GM12892 (cell line): ENCODE measurements at regions not wholly inside any gene's neighbourhood (a gene's known extent, or its start where the extent isn't known, plus 50 kb on each side); places are given as distances from the start of the nearest gene placed in this dataset.
"Not testable (repeated sequence)": the region's sequence is repeated elsewhere in the genome, so short reads cannot be mapped to it uniquely, and the experiment has no call there.

Source experiments
- DNase-seq: peaks from one replicate; pipeline ENCODE4 v3.0.0; 2011; ENCODE audit not compliant: insufficient read length
- FAIRE-seq: peaks from 2 replicates; lab custom pipeline; 2011; peaks lifted over from hg19 to GRCh38; lab: Jason Lieb, UNC
- POLR2A ChIP-seq: IDR thresholded peaks from 2 replicates; pipeline ENCODE4 v1.6.1; 2011; ENCODE audit warnings: low read depth, low read length, control low read depth
- POLR2AphosphoS5 ChIP-seq: IDR thresholded peaks from 2 replicates; pipeline ENCODE4 v1.6.1; 2011; ENCODE audit warnings: low read depth, low read length, control low read depth
- TAF1 ChIP-seq: IDR thresholded peaks from 2 replicates; pipeline ENCODE4 v1.6.1; 2011; ENCODE audit warnings: low read depth, mild to moderate bottlenecking, control low read depth, low read length, borderline replicate concordance

GRCh38 chr20:30285677-30286076 lies 971.8 kb upstream of the DEFB115 start:
- DNase-seq (no peak), FAIRE-seq (no peak)
- no peak for TF ChIP-seq POLR2AphosphoS5
- no peak for TF ChIP-seq TAF1
- TF ChIP-seq POLR2A = no peak

- TF ChIP-seq POLR2AphosphoS5 (no peak), TAF1 (no peak), POLR2A (no peak)
- no peak for FAIRE-seq
- DNase-seq = no peak
These were observed 971.3 kb upstream of the DEFB115 start for GRCh38 chr20:30286157-30286556.

- FAIRE-seq, DNase-seq: not testable (repeated sequence)
These were observed 970.0 kb upstream of the DEFB115 start for GRCh38 chr20:30287459-30287858.

- TF ChIP-seq POLR2AphosphoS5 (no peak), TAF1 (no peak), POLR2A (no peak)
- no peak for FAIRE-seq
- no peak for DNase-seq
These were observed 969.1 kb upstream of the DEFB115 start for GRCh38 chr20:30288346-30288745.

- not testable (repeated sequence) for DNase-seq, FAIRE-seq
These were observed 968.4 kb upstream of the DEFB115 start for GRCh38 chr20:30289049-30289448.

GRCh38 chr20:30289711-30290141 lies 967.7 kb upstream of the DEFB115 start:
- not testable (repeated sequence) for DNase-seq, FAIRE-seq

GRCh38 chr20:30290361-30291063 lies 967.0 kb upstream of the DEFB115 start:
- not testable (repeated sequence) for FAIRE-seq, DNase-seq

GRCh38 chr20:30291064-30291379 lies 966.4 kb upstream of the DEFB115 start:
- FAIRE-seq, DNase-seq: not testable (repeated sequence)

- not testable (repeated sequence) for FAIRE-seq, DNase-seq
These were observed 965.8 kb upstream of the DEFB115 start for GRCh38 chr20:30291686-30292085.

GRCh38 chr20:30295396-30295795 lies 962.1 kb upstream of the DEFB115 start:
- not testable (repeated sequence) for FAIRE-seq

GRCh38 chr20:30295967-30296366 lies 961.5 kb upstream of the DEFB115 start:
- DNase-seq, FAIRE-seq: not testable (repeated sequence)

More at GRCh38 chr20:30295396-30295795, 962.1 kb upstream of the DEFB115 start:
- DNase-seq = not testable (repeated sequence)

GRCh38 chr20:30297878-30298595 lies 959.4 kb upstream of the DEFB115 start:
- not testable (repeated sequence) for FAIRE-seq, DNase-seq

GRCh38 chr20:30300220-30300642 lies 957.2 kb upstream of the DEFB115 start:
- FAIRE-seq, DNase-seq: not testable (repeated sequence)

GRCh38 chr20:30302786-30303185 lies 954.7 kb upstream of the DEFB115 start:
- not testable (repeated sequence) for FAIRE-seq, DNase-seq

- not testable (repeated sequence) for DNase-seq, FAIRE-seq
These were observed 947.5 kb upstream of the DEFB115 start for GRCh38 chr20:30309938-30310337.

GRCh38 chr20:30310385-30310784 lies 947.1 kb upstream of the DEFB115 start:
- not testable (repeated sequence) for FAIRE-seq, DNase-seq

- FAIRE-seq, DNase-seq: not testable (repeated sequence)
These were observed 945.2 kb upstream of the DEFB115 start for GRCh38 chr20:30312220-30312619.

GRCh38 chr20:30313660-30314059 lies 943.8 kb upstream of the DEFB115 start:
- not testable (repeated sequence) for DNase-seq, FAIRE-seq

GRCh38 chr20:30316063-30316462 lies 941.4 kb upstream of the DEFB115 start:
- not testable (repeated sequence) for DNase-seq, FAIRE-seq
